ENCODE measurements at regions not wholly inside any gene's neighbourhood (a gene's known extent, or its start where the extent isn't known, plus 50 kb on each side); places are given as distances from the start of the nearest gene placed in this dataset.

DNA sequence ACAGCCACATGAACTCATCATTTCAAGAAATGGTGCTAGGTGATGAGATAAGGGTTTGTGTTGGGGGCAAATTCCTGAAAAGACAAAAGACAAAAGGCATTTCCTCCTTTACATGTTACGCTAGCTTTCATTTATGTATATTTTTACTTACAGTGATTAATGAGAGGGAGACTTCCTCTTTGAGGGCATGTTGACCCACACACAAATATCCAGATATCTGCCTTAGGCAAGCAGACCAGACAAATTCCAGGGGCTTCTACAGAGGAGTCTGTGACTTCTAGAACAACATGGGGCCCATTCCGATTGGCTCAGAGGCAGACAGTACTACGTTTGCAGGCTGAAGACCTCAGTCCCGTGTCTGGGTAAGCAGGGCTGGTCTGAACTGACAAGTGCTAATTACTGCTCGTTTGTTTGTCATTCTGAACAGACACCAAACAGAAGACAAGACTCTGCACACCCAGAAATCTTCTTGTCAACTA is 74.8 kb upstream of the ST6GAL2 start:
- 45% methylated on average over 4 of the region's 5 CpGs for WGBS (ENCODE audit: insufficient coverage)

DNA sequence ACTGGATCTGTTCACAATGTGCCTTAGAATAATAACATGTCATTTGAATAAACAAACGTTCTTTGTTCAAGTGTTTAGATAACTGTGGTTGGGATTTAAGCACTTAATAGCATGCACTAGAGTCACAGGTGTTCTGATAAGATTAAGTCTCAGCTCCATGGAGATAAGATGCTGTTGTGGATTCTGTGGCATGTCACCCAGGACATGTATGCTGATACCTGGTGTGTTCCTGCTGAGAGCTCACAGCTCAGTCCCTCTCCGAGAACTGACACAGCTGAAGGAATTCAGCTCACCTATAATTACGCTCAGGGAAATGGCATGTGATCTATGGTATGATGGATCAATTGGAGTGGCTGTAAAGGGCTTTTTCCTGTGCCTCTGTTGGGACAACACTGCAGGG is 75.4 kb upstream of the ST6GAL2 start:
- H3K27ac ChIP-seq (ENCODE audit: low read length), result no peak overlapping the region
- WGBS (ENCODE audit: insufficient coverage), result no CpG with 5 or more reads among the region's 3 CpGs
- DNase-seq, result no peak
- H3K36me3 ChIP-seq (ENCODE audit: control insufficient read depth, insufficient read depth, low read length), result no peaks in the 10 kb centered on the region
- no peak overlapping the region for H3K4me3 ChIP-seq (ENCODE audit: low read length)
- no peaks in the 10 kb centered on the region for H3K27me3 ChIP-seq (ENCODE audit: control insufficient read depth, insufficient read depth, low read length)
- no peaks in the 10 kb centered on the region for H3K4me1 ChIP-seq (ENCODE audit: control insufficient read depth, insufficient read depth, low read length)
- H3K9me3 ChIP-seq (replicated peaks; ENCODE audit: control insufficient read depth, low read depth, low read length), result no peaks in the 10 kb centered on the region

More for the DNA sequence above, 74.8 kb upstream of the ST6GAL2 start:
- H3K27me3 ChIP-seq (ENCODE audit: control insufficient read depth, insufficient read depth, low read length), result no peaks in the 10 kb centered on the region
- H3K9me3 ChIP-seq (replicated peaks; ENCODE audit: control insufficient read depth, low read depth, low read length), result no peaks in the 10 kb centered on the region
- H3K4me3 ChIP-seq (ENCODE audit: low read length), result no peak overlapping the region
- DNase-seq, result no peak
- H3K27ac ChIP-seq (ENCODE audit: low read length), result no peak overlapping the region
- H3K4me1 ChIP-seq (ENCODE audit: control insufficient read depth, insufficient read depth, low read length), result no peaks in the 10 kb centered on the region
- no peaks in the 10 kb centered on the region for H3K36me3 ChIP-seq (ENCODE audit: control insufficient read depth, insufficient read depth, low read length)

DNA sequence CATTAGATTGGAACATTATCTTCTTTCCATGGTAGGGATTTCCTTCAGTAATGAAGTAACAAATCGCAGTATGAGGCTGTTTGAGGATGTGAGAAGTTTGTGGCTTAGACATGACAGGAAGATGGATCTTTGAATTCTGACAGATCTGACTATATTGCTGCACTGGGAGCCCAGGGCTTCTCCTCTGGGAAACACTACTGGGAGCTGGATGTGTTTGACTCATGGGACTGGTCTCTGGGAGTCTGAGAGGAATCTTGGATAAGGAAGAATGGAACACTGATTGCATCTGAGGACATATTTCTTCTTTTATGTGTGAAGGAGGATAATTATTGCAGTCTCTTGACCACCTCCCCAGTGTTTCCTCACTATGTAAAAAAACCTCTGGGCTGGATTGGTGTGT is 77.2 kb upstream of the ST6GAL2 start:
- no peak for DNase-seq
- no peak overlapping the region for H3K4me3 ChIP-seq (ENCODE audit: low read length)
- no peaks in the 10 kb centered on the region for H3K27me3 ChIP-seq (ENCODE audit: control insufficient read depth, insufficient read depth, low read length)
- H3K9me3 ChIP-seq (replicated peaks; ENCODE audit: control insufficient read depth, low read depth, low read length), result no peaks in the 10 kb centered on the region
- WGBS (ENCODE audit: insufficient coverage), result 100% methylated on average over 1 of the region's 1 CpG
- no peaks in the 10 kb centered on the region for H3K36me3 ChIP-seq (ENCODE audit: control insufficient read depth, insufficient read depth, low read length)
- no peak overlapping the region for H3K27ac ChIP-seq (ENCODE audit: low read length)
- no peaks in the 10 kb centered on the region for H3K4me1 ChIP-seq (ENCODE audit: control insufficient read depth, insufficient read depth, low read length)

DNA sequence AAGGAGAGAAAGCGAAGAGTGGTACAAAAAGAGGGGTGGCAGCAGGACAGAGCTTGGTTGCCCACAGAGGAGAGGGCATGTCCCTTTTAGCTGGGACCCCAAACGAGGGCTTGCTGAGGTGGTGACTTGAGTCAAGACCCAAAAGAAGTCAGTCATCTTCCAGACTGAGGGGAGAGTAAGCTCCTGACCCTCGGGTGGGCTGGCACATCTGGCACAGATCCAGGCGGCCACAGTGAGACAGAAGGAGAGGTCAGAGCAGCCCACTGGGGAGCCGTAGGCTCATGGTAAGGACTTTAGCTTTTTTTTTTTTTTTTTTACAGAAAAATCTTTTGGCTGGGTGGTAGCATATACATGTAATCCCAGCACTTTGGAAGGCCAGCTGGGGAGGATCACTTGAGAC is 77.9 kb upstream of the ST6GAL2 start:
- H3K9me3 ChIP-seq (replicated peaks; ENCODE audit: control insufficient read depth, low read depth, low read length), result no peaks in the 10 kb centered on the region
- no peaks in the 10 kb centered on the region for H3K36me3 ChIP-seq (ENCODE audit: control insufficient read depth, insufficient read depth, low read length)
- no peaks in the 10 kb centered on the region for H3K4me1 ChIP-seq (ENCODE audit: control insufficient read depth, insufficient read depth, low read length)
- no peak for DNase-seq
- no peak overlapping the region for H3K4me3 ChIP-seq (ENCODE audit: low read length)
- no peak overlapping the region for H3K27ac ChIP-seq (ENCODE audit: low read length)
- 72% methylated on average over 3 of the region's 5 CpGs for WGBS (ENCODE audit: insufficient coverage)
- no peaks in the 10 kb centered on the region for H3K27me3 ChIP-seq (ENCODE audit: control insufficient read depth, insufficient read depth, low read length)

DNA sequence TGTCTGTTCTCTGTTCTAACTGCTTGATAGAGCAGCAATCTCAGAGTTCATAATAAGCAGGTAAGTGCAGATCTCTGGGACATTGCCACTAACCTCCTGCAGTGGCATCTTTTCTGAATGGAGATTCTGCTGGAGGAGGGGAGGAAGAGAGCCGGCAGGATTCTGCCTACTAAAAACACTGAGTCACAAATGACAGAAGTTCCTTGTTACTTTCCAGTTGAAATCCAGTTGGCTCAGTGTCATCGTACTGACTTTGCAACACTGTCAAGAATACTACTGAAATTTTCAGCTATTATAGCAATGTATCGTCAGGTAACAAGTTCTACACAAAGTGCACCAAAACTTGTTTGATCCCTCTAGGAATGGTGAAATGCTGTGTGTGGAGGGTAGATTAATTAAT is 79.6 kb upstream of the ST6GAL2 start:
- H3K36me3 ChIP-seq (ENCODE audit: control insufficient read depth, insufficient read depth, low read length), result no peaks in the 10 kb centered on the region
- no peaks in the 10 kb centered on the region for H3K9me3 ChIP-seq (replicated peaks; ENCODE audit: control insufficient read depth, low read depth, low read length)
- no peak overlapping the region for H3K27ac ChIP-seq (ENCODE audit: low read length)
- H3K4me1 ChIP-seq (ENCODE audit: control insufficient read depth, insufficient read depth, low read length), result no peaks in the 10 kb centered on the region
- no peak for DNase-seq
- 67% methylated on average over 1 of the region's 3 CpGs for WGBS (ENCODE audit: insufficient coverage)
- H3K27me3 ChIP-seq (ENCODE audit: control insufficient read depth, insufficient read depth, low read length), result no peaks in the 10 kb centered on the region
- H3K4me3 ChIP-seq (ENCODE audit: low read length), result no peak overlapping the region

DNA sequence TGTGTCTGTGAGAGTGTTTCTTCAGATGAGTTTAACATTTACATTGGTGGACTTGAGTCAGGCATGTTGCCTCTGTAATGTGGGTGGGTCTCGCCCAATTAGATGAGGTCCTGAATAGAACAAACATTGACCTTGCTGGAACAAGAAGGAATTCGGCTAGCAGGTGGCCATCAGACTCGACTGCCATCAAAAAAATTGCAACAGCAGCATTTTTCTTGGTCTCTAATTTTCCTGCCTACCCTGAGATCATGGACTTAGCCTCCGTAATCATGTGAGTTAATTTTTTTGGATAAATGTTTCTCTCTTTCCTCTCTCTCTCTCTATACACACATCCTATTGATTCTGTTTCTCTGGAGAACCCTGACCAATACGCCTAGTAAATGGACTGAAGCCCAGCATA is 83.8 kb upstream of the ST6GAL2 start:
- H3K27ac ChIP-seq (ENCODE audit: low read length), result no peak overlapping the region
- DNase-seq, result no peak
- no peaks in the 10 kb centered on the region for H3K36me3 ChIP-seq (ENCODE audit: control insufficient read depth, insufficient read depth, low read length)
- WGBS (ENCODE audit: insufficient coverage), result 93% methylated on average over 3 of the region's 5 CpGs
- H3K27me3 ChIP-seq (ENCODE audit: control insufficient read depth, insufficient read depth, low read length), result no peaks in the 10 kb centered on the region
- H3K4me3 ChIP-seq (ENCODE audit: low read length), result no peak overlapping the region
- no peaks in the 10 kb centered on the region for H3K9me3 ChIP-seq (replicated peaks; ENCODE audit: control insufficient read depth, low read depth, low read length)
- H3K4me1 ChIP-seq (ENCODE audit: control insufficient read depth, insufficient read depth, low read length), result no peaks in the 10 kb centered on the region

DNA sequence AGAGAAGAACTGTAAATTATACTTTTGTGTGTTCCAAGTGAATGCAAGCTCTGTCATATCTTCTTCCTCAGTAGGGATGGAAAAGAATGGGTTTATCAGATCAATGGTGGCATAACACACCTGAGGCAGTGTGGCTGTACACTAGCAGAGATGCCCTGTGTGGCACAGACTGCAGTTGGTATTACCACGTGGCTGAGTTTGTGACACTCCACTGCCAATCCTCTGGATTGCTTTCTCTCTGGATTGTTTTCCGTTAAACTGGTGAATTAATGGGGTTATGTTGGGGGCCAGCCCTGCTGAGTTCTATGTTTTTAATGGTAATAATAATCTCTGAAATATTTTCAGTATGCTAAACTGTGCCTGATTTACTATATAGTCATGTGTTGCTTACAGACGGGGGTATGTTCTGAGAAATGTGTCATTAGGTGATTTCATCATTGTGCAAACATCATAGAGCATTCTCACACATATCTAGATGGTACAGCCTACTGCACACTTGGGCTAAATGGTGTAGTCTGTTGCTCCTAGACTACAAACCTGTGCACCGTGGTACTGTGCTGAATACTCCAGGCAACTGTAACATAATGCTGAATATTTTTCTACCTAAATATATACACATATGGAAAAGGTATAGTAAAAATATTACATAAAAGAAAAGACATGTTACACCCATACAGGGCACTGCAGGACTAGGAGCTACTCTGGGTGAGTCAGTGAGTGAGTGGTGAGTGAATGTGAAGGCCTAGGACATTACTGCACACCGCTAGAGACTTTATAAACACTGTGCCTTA is 84.7 kb upstream of the ST6GAL2 start:
- Histone ChIP-seq H3K27ac (ENCODE audit: low read length) (no peak overlapping the region), H3K4me3 (ENCODE audit: low read length) (no peak overlapping the region), H3K36me3 (ENCODE audit: control insufficient read depth, insufficient read depth, low read length) (no peaks in the 10 kb centered on the region), H3K9me3 (replicated peaks; ENCODE audit: control insufficient read depth, low read depth, low read length) (no peaks in the 10 kb centered on the region), H3K4me1 (ENCODE audit: control insufficient read depth, insufficient read depth, low read length) (no peaks in the 10 kb centered on the region), H3K27me3 (ENCODE audit: control insufficient read depth, insufficient read depth, low read length) (no peaks in the 10 kb centered on the region)
- WGBS (ENCODE audit: insufficient coverage), result 84% methylated on average over 2 of the region's 5 CpGs
- DNase-seq, result no peak

DNA sequence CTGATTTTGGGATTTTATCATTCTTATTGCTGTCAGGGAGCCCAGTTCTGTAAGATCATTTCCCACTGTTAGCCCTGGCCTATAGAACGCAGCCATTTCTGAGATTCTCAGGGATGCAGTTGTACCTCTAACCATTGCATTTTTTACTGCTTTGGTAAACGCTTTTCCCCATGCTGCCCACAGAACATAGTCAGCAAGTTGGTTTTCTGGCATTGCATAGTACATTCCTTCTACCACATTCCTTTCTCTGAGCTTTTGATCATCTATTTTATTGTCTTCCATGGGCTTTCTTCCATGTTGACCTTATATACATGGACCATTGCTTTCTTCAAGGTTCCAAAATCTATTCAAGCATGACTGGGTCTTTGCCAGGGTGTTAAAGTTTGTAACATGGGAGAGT is 86.8 kb upstream of the ST6GAL2 start:
- H3K4me1 ChIP-seq (ENCODE audit: control insufficient read depth, insufficient read depth, low read length), result peaks cover 3% of the 10 kb centered on the region
- no peak for DNase-seq
- H3K27ac ChIP-seq (ENCODE audit: low read length), result no peak overlapping the region
- H3K36me3 ChIP-seq (ENCODE audit: control insufficient read depth, insufficient read depth, low read length), result no peaks in the 10 kb centered on the region
- no peaks in the 10 kb centered on the region for H3K9me3 ChIP-seq (replicated peaks; ENCODE audit: control insufficient read depth, low read depth, low read length)
- WGBS (ENCODE audit: insufficient coverage), result 86% methylated on average over 2 of the region's 2 CpGs
- no peaks in the 10 kb centered on the region for H3K27me3 ChIP-seq (ENCODE audit: control insufficient read depth, insufficient read depth, low read length)
- H3K4me3 ChIP-seq (ENCODE audit: low read length), result no peak overlapping the region

DNA sequence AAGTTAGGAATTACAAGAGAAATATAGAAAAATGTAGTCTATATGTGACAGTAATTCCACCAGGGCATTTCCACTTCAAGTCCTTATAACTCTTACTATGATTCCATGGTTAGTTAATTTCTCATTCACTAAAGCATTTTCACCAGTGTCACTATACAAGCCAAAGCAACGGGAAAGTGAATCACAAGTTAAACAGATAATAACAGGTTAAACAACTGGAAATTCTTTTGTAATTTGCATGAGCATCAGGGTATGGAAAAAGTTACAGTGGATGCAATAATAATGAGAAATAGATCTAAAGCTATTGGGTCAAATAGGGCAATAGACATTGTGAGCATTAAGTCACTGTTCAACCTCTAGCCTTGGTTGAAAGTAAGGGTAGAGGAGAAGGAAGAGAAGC is 88.9 kb upstream of the ST6GAL2 start:
- no peak for DNase-seq
- Histone ChIP-seq H3K4me3 (ENCODE audit: low read length) (no peak overlapping the region), H3K36me3 (ENCODE audit: control insufficient read depth, insufficient read depth, low read length) (no peaks in the 10 kb centered on the region), H3K27me3 (ENCODE audit: control insufficient read depth, insufficient read depth, low read length) (no peaks in the 10 kb centered on the region), H3K27ac (ENCODE audit: low read length) (no peak overlapping the region), H3K4me1 (ENCODE audit: control insufficient read depth, insufficient read depth, low read length) (peaks cover 5% of the 10 kb centered on the region), H3K9me3 (replicated peaks; ENCODE audit: control insufficient read depth, low read depth, low read length) (no peaks in the 10 kb centered on the region)
- no CpG with 5 or more reads among the region's 1 CpG for WGBS (ENCODE audit: insufficient coverage)

DNA sequence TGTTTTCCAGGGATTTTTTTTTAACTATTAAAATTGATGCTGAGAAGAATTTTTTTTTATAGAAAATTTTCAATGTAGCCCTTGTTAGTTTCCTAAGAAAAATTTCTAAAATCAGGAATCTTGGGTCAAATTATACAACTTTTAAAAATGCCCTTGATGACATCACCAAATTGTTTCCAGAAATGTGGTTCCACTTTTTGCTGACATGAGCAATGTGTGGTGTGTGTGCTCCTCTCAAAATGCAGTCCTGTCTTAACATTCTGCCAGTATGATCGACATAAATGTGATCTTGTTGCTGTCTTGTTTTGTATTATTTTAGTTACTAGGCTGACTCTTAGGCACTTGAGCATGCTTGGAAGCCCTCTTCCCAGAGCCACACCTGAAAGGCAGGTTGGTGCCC is 89.7 kb upstream of the ST6GAL2 start:
- no peaks in the 10 kb centered on the region for H3K9me3 ChIP-seq (replicated peaks; ENCODE audit: control insufficient read depth, low read depth, low read length)
- H3K27ac ChIP-seq (ENCODE audit: low read length), result no peak overlapping the region
- no peak for DNase-seq
- no peaks in the 10 kb centered on the region for H3K36me3 ChIP-seq (ENCODE audit: control insufficient read depth, insufficient read depth, low read length)
- no peak overlapping the region for H3K4me3 ChIP-seq (ENCODE audit: low read length)
- peaks cover 5% of the 10 kb centered on the region for H3K4me1 ChIP-seq (ENCODE audit: control insufficient read depth, insufficient read depth, low read length)
- no CpG with 5 or more reads among the region's 1 CpG for WGBS (ENCODE audit: insufficient coverage)
- H3K27me3 ChIP-seq (ENCODE audit: control insufficient read depth, insufficient read depth, low read length), result no peaks in the 10 kb centered on the region

DNA sequence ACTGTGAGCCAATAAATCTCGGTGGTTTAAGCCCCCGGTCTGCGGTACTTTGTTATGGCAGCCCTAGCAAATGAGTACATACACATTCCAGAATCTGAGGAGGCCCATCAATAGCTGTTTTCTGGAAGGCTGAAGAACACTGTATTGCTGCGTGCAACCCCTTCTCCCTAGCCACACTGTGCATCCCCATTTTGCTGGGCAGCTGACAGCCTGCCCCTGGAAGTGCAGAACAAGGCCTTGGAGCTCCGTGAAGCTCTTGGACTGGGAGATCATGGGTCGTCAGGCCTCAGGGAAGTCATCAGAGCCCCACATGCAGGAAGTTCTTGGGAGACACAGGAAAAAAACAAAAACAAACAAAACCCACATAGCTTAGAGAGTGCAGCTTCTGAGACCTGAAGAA is 90.6 kb upstream of the ST6GAL2 start:
- peak; percentile 8 for DNase-seq
- Histone ChIP-seq H3K9me3 (replicated peaks; ENCODE audit: control insufficient read depth, low read depth, low read length) (no peaks in the 10 kb centered on the region), H3K4me3 (ENCODE audit: low read length) (no peak overlapping the region), H3K27me3 (ENCODE audit: control insufficient read depth, insufficient read depth, low read length) (no peaks in the 10 kb centered on the region), H3K36me3 (ENCODE audit: control insufficient read depth, insufficient read depth, low read length) (no peaks in the 10 kb centered on the region), H3K4me1 (ENCODE audit: control insufficient read depth, insufficient read depth, low read length) (peaks cover 5% of the 10 kb centered on the region), H3K27ac (ENCODE audit: low read length) (no peak overlapping the region)
- WGBS (ENCODE audit: insufficient coverage), result 42% methylated on average over 5 of the region's 6 CpGs
